ENCODE measurements at regions not wholly inside any gene's neighbourhood (a gene's known extent, or its start where the extent isn't known, plus 50 kb on each side); places are given as distances from the start of the nearest gene placed in this dataset.

DNA sequence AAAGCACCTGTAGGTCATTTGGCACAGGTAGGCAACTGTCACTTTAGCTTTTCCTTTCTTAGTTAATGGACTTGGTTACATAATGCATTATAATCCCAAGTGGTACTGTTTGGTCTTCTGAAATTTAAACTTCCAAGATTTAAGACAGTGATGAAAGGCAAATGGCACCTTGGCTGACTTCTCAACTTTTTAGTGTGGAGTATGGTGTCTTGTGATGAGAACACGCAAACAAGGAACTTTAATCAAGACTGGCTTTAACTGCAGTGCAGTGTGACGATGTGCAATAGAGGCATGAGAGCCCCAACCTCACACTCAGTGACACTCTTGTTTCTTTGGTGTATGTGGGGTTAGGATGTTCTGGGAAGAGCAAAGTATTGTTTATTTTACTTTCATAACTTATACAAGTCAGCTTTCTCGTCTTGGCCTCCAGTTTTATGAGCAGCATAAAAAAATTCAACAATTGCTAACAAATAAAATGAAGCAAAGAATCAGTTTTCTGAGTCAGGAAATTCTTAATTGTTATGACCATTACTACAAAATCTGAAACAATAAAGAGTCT, 171.9 kb downstream of the MAD2L1 start:
- H3K4me2 ChIP-seq (ENCODE audit: insufficient read depth, low read length): no peak overlapping the region
- no peak overlapping the region for H2AFZ ChIP-seq (ENCODE audit: low read depth, low read length)
- no TSS peak for BruUV-seq (replicated peaks)
- no peaks in the 10 kb centered on the region for H4K20me1 ChIP-seq (replicated peaks; ENCODE audit: control insufficient read depth, extremely low read depth, insufficient read depth, low read length)
- H3K9ac ChIP-seq (replicated peaks; ENCODE audit: extremely low read depth, insufficient read depth, low read length): no peak overlapping the region
- ChIA-PET POLR2A (no interaction called here), CTCF (no interaction called here)
- no peaks in the 10 kb centered on the region for H3K4me1 ChIP-seq (ENCODE audit: control insufficient read depth, extremely low read depth, insufficient read depth, low read length)
- no peaks in the 10 kb centered on the region for H3K36me3 ChIP-seq (ENCODE audit: control insufficient read depth in 2 of 2, extremely low read depth in 1 of 2, insufficient read depth in 2 of 2, low read length in 2 of 2)
- DNase-seq (ENCODE audit: low read depth, low spot score): no peak
- H3K9me1 ChIP-seq (replicated peaks; ENCODE audit: control insufficient read depth, extremely low read depth, insufficient read depth, low read length): no peaks in the 10 kb centered on the region
- H3K27me3 ChIP-seq (ENCODE audit: control insufficient read depth in 2 of 2, insufficient read depth in 2 of 2, low read length in 2 of 2): no peaks in the 10 kb centered on the region
- H3K27ac ChIP-seq (ENCODE audit: insufficient read depth, low read depth, low read length): no peak overlapping the region
- FAIRE-seq: no peak
- H3K4me3 ChIP-seq (replicated peaks in 1 of 3; ENCODE audit: insufficient read depth in 1 of 3, low read depth in 1 of 3, low read length in 3 of 3): no peak overlapping the region
- intact Hi-C loops (cut with micrococcal nuclease): no loop called here
- TF ChIP-seq GATA2 (IDR thresholded peaks at IDR 0.05; ENCODE audit: insufficient read depth, insufficient read length, low read depth, low read length) (no peak), POLR2AphosphoS5 (IDR thresholded peaks at IDR 0.05; ENCODE audit: insufficient read depth, low read depth, low read length) (no peak), FOS (IDR thresholded peaks at IDR 0.05; ENCODE audit: borderline replicate concordance, insufficient read depth, low read length) (no peak), EZH2 (IDR thresholded peaks at IDR 0.05; ENCODE audit: borderline replicate concordance, low read depth, low read length, severe bottlenecking) (no peak), MYC (IDR thresholded peaks at IDR 0.05; ENCODE audit: low read depth, low read length) (no peak), JUN (IDR thresholded peaks at IDR 0.05; ENCODE audit: borderline replicate concordance, insufficient read depth, insufficient read length, low read depth) (no peak)
- TF ChIP-seq, protein P1, sequence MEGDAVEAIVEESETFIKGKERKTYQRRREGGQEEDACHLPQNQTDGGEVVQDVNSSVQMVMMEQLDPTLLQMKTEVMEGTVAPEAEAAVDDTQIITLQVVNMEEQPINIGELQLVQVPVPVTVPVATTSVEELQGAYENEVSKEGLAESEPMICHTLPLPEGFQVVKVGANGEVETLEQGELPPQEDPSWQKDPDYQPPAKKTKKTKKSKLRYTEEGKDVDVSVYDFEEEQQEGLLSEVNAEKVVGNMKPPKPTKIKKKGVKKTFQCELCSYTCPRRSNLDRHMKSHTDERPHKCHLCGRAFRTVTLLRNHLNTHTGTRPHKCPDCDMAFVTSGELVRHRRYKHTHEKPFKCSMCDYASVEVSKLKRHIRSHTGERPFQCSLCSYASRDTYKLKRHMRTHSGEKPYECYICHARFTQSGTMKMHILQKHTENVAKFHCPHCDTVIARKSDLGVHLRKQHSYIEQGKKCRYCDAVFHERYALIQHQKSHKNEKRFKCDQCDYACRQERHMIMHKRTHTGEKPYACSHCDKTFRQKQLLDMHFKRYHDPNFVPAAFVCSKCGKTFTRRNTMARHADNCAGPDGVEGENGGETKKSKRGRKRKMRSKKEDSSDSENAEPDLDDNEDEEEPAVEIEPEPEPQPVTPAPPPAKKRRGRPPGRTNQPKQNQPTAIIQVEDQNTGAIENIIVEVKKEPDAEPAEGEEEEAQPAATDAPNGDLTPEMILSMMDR (IDR thresholded peaks at IDR 0.05; ENCODE audit: extremely low read depth in 1 of 2, insufficient read depth in 1 of 2, low read depth in 1 of 2, low read length in 2 of 2): no peak
- TF ChIP-seq, protein P2, sequence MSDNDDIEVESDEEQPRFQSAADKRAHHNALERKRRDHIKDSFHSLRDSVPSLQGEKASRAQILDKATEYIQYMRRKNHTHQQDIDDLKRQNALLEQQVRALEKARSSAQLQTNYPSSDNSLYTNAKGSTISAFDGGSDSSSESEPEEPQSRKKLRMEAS (IDR thresholded peaks at IDR 0.05; ENCODE audit: insufficient read depth, insufficient read length): no peak
- no peaks in the 10 kb centered on the region for H3K9me3 ChIP-seq (replicated peaks; ENCODE audit: control insufficient read depth, insufficient read depth, low read length)
- no peaks in the 10 kb centered on the region for H3K79me2 ChIP-seq (ENCODE audit: control insufficient read depth, insufficient read depth, low read length)
- dilution Hi-C loops (cut with MboI; ENCODE audit: extremely low pct_ligation_motif_present, low sequenced_read_pairs): no loop called here
